ENCODE measurements at regions not wholly inside any gene's neighbourhood (a gene's known extent, or its start where the extent isn't known, plus 50 kb on each side); places are given as distances from the start of the nearest gene placed in this dataset.

DNA sequence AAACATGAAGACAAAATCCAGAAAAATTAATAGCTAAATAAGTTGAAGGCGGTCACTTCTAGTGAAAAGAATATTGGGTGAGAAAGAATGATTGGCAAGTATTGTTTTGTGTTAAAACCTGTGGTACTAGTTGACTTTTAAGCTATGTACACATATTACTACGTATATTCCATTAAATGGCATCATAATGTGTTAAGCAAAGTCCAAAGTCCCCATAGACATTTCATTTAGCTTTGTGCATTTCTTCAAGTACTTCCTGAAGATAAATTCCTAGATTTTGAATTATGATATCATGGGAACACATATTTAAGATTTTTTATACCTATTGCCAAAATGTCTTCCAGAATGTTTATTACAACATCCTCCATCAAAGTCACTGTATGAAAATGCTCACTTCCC is 272.7 kb upstream of the IRAK1BP1 start:
- H3K79me2 ChIP-seq (ENCODE audit: insufficient read depth, low read length) = no peaks in the 10 kb centered on the region
- H3K4me3 ChIP-seq (ENCODE audit: low read depth in 1 of 2, low read length in 2 of 2) = no peak overlapping the region
- H4K20me1 ChIP-seq (ENCODE audit: insufficient read depth, low read length) = no peaks in the 10 kb centered on the region
- H3K9me3 ChIP-seq (ENCODE audit: insufficient read depth, low read length, severe bottlenecking) = no peaks in the 10 kb centered on the region
- no peak overlapping the region for H3K9ac ChIP-seq (ENCODE audit: low read depth, low read length)
- DNase-seq (no peak), ATAC-seq (ENCODE audit: insufficient read depth, low read depth) (no peak)
- no peak overlapping the region for H3K4me2 ChIP-seq (ENCODE audit: insufficient read depth, low read length)
- H2AFZ ChIP-seq (ENCODE audit: low read depth, low read length) = no peak overlapping the region
- H3K4me1 ChIP-seq (ENCODE audit: insufficient read depth, low read length) = no peaks in the 10 kb centered on the region
- TF ChIP-seq, protein P1, sequence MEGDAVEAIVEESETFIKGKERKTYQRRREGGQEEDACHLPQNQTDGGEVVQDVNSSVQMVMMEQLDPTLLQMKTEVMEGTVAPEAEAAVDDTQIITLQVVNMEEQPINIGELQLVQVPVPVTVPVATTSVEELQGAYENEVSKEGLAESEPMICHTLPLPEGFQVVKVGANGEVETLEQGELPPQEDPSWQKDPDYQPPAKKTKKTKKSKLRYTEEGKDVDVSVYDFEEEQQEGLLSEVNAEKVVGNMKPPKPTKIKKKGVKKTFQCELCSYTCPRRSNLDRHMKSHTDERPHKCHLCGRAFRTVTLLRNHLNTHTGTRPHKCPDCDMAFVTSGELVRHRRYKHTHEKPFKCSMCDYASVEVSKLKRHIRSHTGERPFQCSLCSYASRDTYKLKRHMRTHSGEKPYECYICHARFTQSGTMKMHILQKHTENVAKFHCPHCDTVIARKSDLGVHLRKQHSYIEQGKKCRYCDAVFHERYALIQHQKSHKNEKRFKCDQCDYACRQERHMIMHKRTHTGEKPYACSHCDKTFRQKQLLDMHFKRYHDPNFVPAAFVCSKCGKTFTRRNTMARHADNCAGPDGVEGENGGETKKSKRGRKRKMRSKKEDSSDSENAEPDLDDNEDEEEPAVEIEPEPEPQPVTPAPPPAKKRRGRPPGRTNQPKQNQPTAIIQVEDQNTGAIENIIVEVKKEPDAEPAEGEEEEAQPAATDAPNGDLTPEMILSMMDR (IDR thresholded peaks at IDR 0.05; ENCODE audit: borderline replicate concordance, extremely low read depth, low read length, poor library complexity, severe bottlenecking) = no peak
- TF ChIP-seq EZH2 (IDR thresholded peaks at IDR 0.05; ENCODE audit: borderline replicate concordance, low read depth, low read length, severe bottlenecking) = no peak
- H3K36me3 ChIP-seq (ENCODE audit: insufficient read depth, low read length) = no peaks in the 10 kb centered on the region
- no peak overlapping the region for H3K27ac ChIP-seq (ENCODE audit: low read length)
- H3K27me3 ChIP-seq (ENCODE audit: insufficient read depth, low read length, poor library complexity) = no peaks in the 10 kb centered on the region

- no peak for ATAC-seq (ENCODE audit: insufficient read depth, low read depth)
- H3K4me3 ChIP-seq (ENCODE audit: low read depth in 1 of 2, low read length in 2 of 2) = no peak overlapping the region
- no peaks in the 10 kb centered on the region for H4K20me1 ChIP-seq (ENCODE audit: insufficient read depth, low read length)
- H3K36me3 ChIP-seq (ENCODE audit: insufficient read depth, low read length) = no peaks in the 10 kb centered on the region
- no peak overlapping the region for H3K4me2 ChIP-seq (ENCODE audit: insufficient read depth, low read length)
- H3K79me2 ChIP-seq (ENCODE audit: insufficient read depth, low read length) = no peaks in the 10 kb centered on the region
- no peaks in the 10 kb centered on the region for H3K27me3 ChIP-seq (ENCODE audit: insufficient read depth, low read length, poor library complexity)
- no peak for DNase-seq
- H3K9me3 ChIP-seq (ENCODE audit: insufficient read depth, low read length, severe bottlenecking) = no peaks in the 10 kb centered on the region
- TF ChIP-seq, protein P1 (IDR thresholded peaks at IDR 0.05; ENCODE audit: borderline replicate concordance, extremely low read depth, low read length, poor library complexity, severe bottlenecking) = no peak
- TF ChIP-seq EZH2 (IDR thresholded peaks at IDR 0.05; ENCODE audit: borderline replicate concordance, low read depth, low read length, severe bottlenecking) = no peak
- H3K27ac ChIP-seq (ENCODE audit: low read length) = no peak overlapping the region
- no peak overlapping the region for H2AFZ ChIP-seq (ENCODE audit: low read depth, low read length)
- no peaks in the 10 kb centered on the region for H3K4me1 ChIP-seq (ENCODE audit: insufficient read depth, low read length)
- no peak overlapping the region for H3K9ac ChIP-seq (ENCODE audit: low read depth, low read length)
Measured at GRCh38 chr6:78597966-78598365, 269.4 kb upstream of the IRAK1BP1 start.

GRCh38 chr6:78598966-78599365 is 268.4 kb upstream of the IRAK1BP1 start:
- ATAC-seq (ENCODE audit: insufficient read depth, low read depth) (no peak), DNase-seq (no peak)
- Histone ChIP-seq H2AFZ (ENCODE audit: low read depth, low read length) (no peak overlapping the region), H3K9ac (ENCODE audit: low read depth, low read length) (no peak overlapping the region), H3K79me2 (ENCODE audit: insufficient read depth, low read length) (no peaks in the 10 kb centered on the region), H3K4me3 (ENCODE audit: low read depth in 1 of 2, low read length in 2 of 2) (no peak overlapping the region), H3K9me3 (ENCODE audit: insufficient read depth, low read length, severe bottlenecking) (no peaks in the 10 kb centered on the region), H3K27ac (ENCODE audit: low read length) (no peak overlapping the region), H4K20me1 (ENCODE audit: insufficient read depth, low read length) (no peaks in the 10 kb centered on the region), H3K4me1 (ENCODE audit: insufficient read depth, low read length) (no peaks in the 10 kb centered on the region), H3K4me2 (ENCODE audit: insufficient read depth, low read length) (no peak overlapping the region), H3K27me3 (ENCODE audit: insufficient read depth, low read length, poor library complexity) (no peaks in the 10 kb centered on the region), H3K36me3 (ENCODE audit: insufficient read depth, low read length) (no peaks in the 10 kb centered on the region)
- TF ChIP-seq, protein P1 (IDR thresholded peaks at IDR 0.05; ENCODE audit: borderline replicate concordance, extremely low read depth, low read length, poor library complexity, severe bottlenecking) = no peak
- TF ChIP-seq EZH2 (IDR thresholded peaks at IDR 0.05; ENCODE audit: borderline replicate concordance, low read depth, low read length, severe bottlenecking) = no peak

DNA sequence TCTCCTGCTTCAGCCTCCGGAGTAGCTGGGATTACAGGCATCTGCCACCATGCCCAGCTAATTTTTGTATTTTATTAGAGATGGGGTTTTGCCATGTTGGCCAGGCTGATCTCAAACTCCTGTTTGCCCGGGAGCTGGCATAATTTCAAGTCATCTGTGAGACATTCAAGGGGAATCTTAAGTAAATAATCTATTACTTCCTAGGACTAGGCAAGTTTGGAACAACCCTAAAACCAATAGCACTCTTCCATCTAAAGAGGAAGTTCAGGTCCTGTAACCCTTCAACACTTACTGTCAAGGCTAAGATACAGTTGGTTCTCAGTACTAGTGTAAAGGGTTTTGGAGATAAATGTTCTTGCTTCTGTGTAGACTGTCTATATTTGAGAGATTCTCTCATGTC is 267.8 kb upstream of the IRAK1BP1 start:
- no peak for ATAC-seq (ENCODE audit: insufficient read depth, low read depth)
- no peak overlapping the region for H3K4me2 ChIP-seq (ENCODE audit: insufficient read depth, low read length)
- H2AFZ ChIP-seq (ENCODE audit: low read depth, low read length) = no peak overlapping the region

More for the DNA sequence above, 267.8 kb upstream of the IRAK1BP1 start:
- TF ChIP-seq EZH2 (IDR thresholded peaks at IDR 0.05; ENCODE audit: borderline replicate concordance, low read depth, low read length, severe bottlenecking) = no peak
- TF ChIP-seq, protein P1 (IDR thresholded peaks at IDR 0.05; ENCODE audit: borderline replicate concordance, extremely low read depth, low read length, poor library complexity, severe bottlenecking) = no peak
- Histone ChIP-seq H3K9me3 (ENCODE audit: insufficient read depth, low read length, severe bottlenecking) (no peaks in the 10 kb centered on the region), H3K79me2 (ENCODE audit: insufficient read depth, low read length) (no peaks in the 10 kb centered on the region), H4K20me1 (ENCODE audit: insufficient read depth, low read length) (no peaks in the 10 kb centered on the region), H3K27me3 (ENCODE audit: insufficient read depth, low read length, poor library complexity) (no peaks in the 10 kb centered on the region), H3K27ac (ENCODE audit: low read length) (no peak overlapping the region), H3K4me3 (ENCODE audit: low read depth in 1 of 2, low read length in 2 of 2) (no peak overlapping the region), H3K36me3 (ENCODE audit: insufficient read depth, low read length) (no peaks in the 10 kb centered on the region), H3K9ac (ENCODE audit: low read depth, low read length) (no peak overlapping the region), H3K4me1 (ENCODE audit: insufficient read depth, low read length) (no peaks in the 10 kb centered on the region)
- DNase-seq = no peak

Measured in DND-41 (cell line).